Nephron (organoid): ENCODE measurements at regions not wholly inside any gene's neighbourhood (a gene's known extent, or its start where the extent isn't known, plus 50 kb on each side); places are given as distances from the start of the nearest gene placed in this dataset.

Source experiments
- H3K27ac Mint-ChIP-seq, 3 experiments: 2 replicates each; pipeline ENCODE4 v1.8.0; 2020; ENCODE audit warnings: mixed read lengths in 3 of 3, mild to moderate bottlenecking in 2 of 3, moderate library complexity in 1 of 3
- H3K27me3 Mint-ChIP-seq: 2 replicates; pipeline ENCODE4 v1.8.0; 2021; ENCODE audit warnings: low read depth, mild to moderate bottlenecking, moderate library complexity, mixed read lengths
- H3K36me3 Mint-ChIP-seq: 2 replicates; pipeline ENCODE4 v1.8.0; 2020; ENCODE audit warnings: low read depth, mixed read lengths
- H3K4me1 Mint-ChIP-seq: 2 replicates; pipeline ENCODE4 v1.8.0; 2020; ENCODE audit warnings: mixed read lengths
- H3K4me3 Mint-ChIP-seq, 3 experiments: 2 replicates each; pipeline ENCODE4 v1.8.0; 2020; ENCODE audit warnings: mild to moderate bottlenecking in 3 of 3, mixed read lengths in 3 of 3, moderate library complexity in 2 of 3
- H3K9me3 Mint-ChIP-seq: 2 replicates; pipeline ENCODE4 v1.8.0; 2020; ENCODE audit warnings: mixed read lengths
- CTCF ChIP-seq, 3 experiments: fragments of 200-600 bp; sonication (generic); IDR thresholded peaks; one replicate each; pipeline ENCODE4 v1.5.0; 2021; ENCODE audit warnings: antibody characterized with exemption in 3 of 3; ENCODE audit not compliant: unreplicated experiment in 3 of 3

GRCh38 chr7:81361769-81362312 lies 408.0 kb downstream of the HGF start:
- Mint-ChIP-seq H3K4me1 (peaks cover 8% of the 10 kb centered on the region), H3K4me3 (no peak overlapping the region), H3K27ac (peak overlapping the region; percentile 57 to 94 (median 75)), H3K27me3 (no peaks in the 10 kb centered on the region), H3K9me3 (no peaks in the 10 kb centered on the region), H3K36me3 (no peaks in the 10 kb centered on the region)
- no peak for TF ChIP-seq CTCF (IDR thresholded peaks at IDR 0.05; ENCODE audit: unreplicated experiment in 3 of 3)

GRCh38 chr7:81355911-81356310 lies 413.9 kb downstream of the HGF start:
- Mint-ChIP-seq H3K4me1 (no peaks in the 10 kb centered on the region), H3K4me3 (no peak overlapping the region), H3K9me3 (peaks cover 5% of the 10 kb centered on the region), H3K27me3 (no peaks in the 10 kb centered on the region), H3K36me3 (no peaks in the 10 kb centered on the region), H3K27ac (no peak overlapping the region)
- no peak for TF ChIP-seq CTCF (IDR thresholded peaks at IDR 0.05; ENCODE audit: unreplicated experiment in 3 of 3)

DNA sequence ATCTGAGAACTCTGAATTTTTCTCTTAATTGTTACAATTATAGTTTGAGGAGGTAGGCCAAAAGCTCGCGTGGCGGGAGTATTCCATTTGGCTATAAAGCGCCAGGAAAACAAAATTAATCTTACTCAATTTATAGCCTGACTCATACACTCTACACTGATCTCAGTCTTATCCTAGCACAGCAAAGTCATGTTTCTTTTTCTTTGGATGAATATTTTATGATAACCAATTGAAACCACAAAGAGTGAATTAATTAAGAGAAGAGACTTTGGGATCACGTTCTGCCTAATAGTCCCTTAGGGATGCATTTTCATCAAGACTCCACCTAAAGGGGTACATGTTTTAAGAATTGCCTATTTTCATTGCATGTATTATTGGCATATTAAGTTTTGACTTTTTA lies 420.8 kb downstream of the HGF start:
- H3K9me3 Mint-ChIP-seq: peaks cover 12% of the 10 kb centered on the region
- H3K27ac Mint-ChIP-seq: no peak overlapping the region
- no peaks in the 10 kb centered on the region for H3K36me3 Mint-ChIP-seq
- peaks cover 3% of the 10 kb centered on the region for H3K4me1 Mint-ChIP-seq
- TF ChIP-seq CTCF (IDR thresholded peaks at IDR 0.05; ENCODE audit: unreplicated experiment in 3 of 3): no peak
- H3K27me3 Mint-ChIP-seq: no peaks in the 10 kb centered on the region
- no peak overlapping the region for H3K4me3 Mint-ChIP-seq

- Mint-ChIP-seq H3K36me3 (peaks cover 4% of the 10 kb centered on the region), H3K4me1 (no peaks in the 10 kb centered on the region), H3K4me3 (no peak overlapping the region), H3K9me3 (peaks cover 6% of the 10 kb centered on the region), H3K27me3 (no peaks in the 10 kb centered on the region), H3K27ac (no peak overlapping the region)
- no peak for TF ChIP-seq CTCF (IDR thresholded peaks at IDR 0.05; ENCODE audit: unreplicated experiment in 3 of 3)
Measured at GRCh38 chr7:81339946-81340345, 421.1 kb upstream of the SEMA3C start.

- H3K4me1 Mint-ChIP-seq: peaks cover 13% of the 10 kb centered on the region
- peaks cover 4% of the 10 kb centered on the region for H3K36me3 Mint-ChIP-seq
- H3K27ac Mint-ChIP-seq: peak overlapping the region; percentile 56 to 60 (median 58)
- H3K9me3 Mint-ChIP-seq: peaks cover 4% of the 10 kb centered on the region
- no peak overlapping the region for H3K4me3 Mint-ChIP-seq
- no peak for TF ChIP-seq CTCF (IDR thresholded peaks at IDR 0.05; ENCODE audit: unreplicated experiment in 3 of 3)
- no peaks in the 10 kb centered on the region for H3K27me3 Mint-ChIP-seq
Measured at GRCh38 chr7:81333536-81333935, 414.7 kb upstream of the SEMA3C start.

- no peak for TF ChIP-seq CTCF (IDR thresholded peaks at IDR 0.05; ENCODE audit: unreplicated experiment in 3 of 3)
- H3K9me3 Mint-ChIP-seq: peaks cover 4% of the 10 kb centered on the region
- no peaks in the 10 kb centered on the region for H3K27me3 Mint-ChIP-seq
- peaks cover 13% of the 10 kb centered on the region for H3K4me1 Mint-ChIP-seq
- peaks cover 4% of the 10 kb centered on the region for H3K36me3 Mint-ChIP-seq
- H3K4me3 Mint-ChIP-seq: no peak overlapping the region
- H3K27ac Mint-ChIP-seq: peak overlapping the region in 1 of 3 experiments; percentile 35
Measured at GRCh38 chr7:81333004-81333403, 414.2 kb upstream of the SEMA3C start.
